HG02678 (cell line): ENCODE measurements at regions not wholly inside any gene's neighbourhood (a gene's known extent, or its start where the extent isn't known, plus 50 kb on each side); places are given as distances from the start of the nearest gene placed in this dataset.
"Not testable (repeated sequence)": the region's sequence is repeated elsewhere in the genome, so short reads cannot be mapped to it uniquely, and the experiment has no call there.

ENCODE experiments used
- ATAC-seq: cut with Tn5 transposase; IDR thresholded peaks from one replicate; pipeline ENCODE4 v1.9.1; 2021; ENCODE audit warnings: mild to moderate bottlenecking, moderate library complexity; ENCODE audit not compliant: unreplicated experiment

DNA sequence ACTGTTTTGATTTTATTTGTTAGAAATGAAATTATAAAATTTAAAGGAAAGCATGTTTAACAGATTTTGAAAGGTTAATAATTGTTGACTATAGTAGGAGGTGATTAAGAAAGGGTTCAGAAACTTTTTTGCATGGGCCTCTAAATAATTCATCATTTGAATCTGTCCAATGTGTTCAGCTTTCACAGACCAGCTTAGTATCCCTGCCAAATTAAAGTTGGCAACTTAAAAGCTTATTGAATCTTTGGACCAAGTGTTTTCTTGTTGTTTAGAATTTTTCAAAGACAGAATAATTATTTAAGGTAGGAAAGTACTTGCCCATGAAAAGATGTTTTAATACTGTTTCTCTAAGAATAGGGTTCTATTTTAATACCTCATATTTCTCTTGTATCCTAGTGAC, 466.0 kb downstream of the GJA1 start:
- no peak for ATAC-seq

- no peak for ATAC-seq
Observed at GRCh38 chr6:121904559-121904958, 469.1 kb downstream of the GJA1 start.

DNA sequence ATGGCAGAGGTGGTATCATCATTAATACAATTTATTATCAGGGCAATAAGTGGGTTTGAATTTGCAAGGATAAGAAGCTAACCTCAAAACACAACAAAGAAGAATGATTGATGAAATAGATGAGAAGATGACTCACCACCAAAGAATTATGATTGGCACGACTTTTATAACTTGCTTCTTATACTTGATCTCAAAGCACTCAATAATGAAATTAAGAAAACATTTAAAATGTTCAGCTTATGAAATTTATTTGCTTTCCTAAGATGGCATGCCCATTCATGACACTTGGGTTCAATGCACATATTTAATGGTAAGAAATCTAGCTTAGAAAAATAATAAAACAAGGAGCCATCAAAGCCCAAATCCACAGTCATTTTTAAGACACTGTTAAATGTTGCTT, 477.5 kb downstream of the GJA1 start:
- no peak for ATAC-seq

GRCh38 chr6:121917263-121917829, 481.9 kb downstream of the GJA1 start:
- no peak for ATAC-seq

- ATAC-seq = no peak
Observed at GRCh38 chr6:121917834-121918559, 481.5 kb upstream of the HSF2 start.

GRCh38 chr6:121920616-121921015, 478.8 kb upstream of the HSF2 start:
- no peak for ATAC-seq

DNA sequence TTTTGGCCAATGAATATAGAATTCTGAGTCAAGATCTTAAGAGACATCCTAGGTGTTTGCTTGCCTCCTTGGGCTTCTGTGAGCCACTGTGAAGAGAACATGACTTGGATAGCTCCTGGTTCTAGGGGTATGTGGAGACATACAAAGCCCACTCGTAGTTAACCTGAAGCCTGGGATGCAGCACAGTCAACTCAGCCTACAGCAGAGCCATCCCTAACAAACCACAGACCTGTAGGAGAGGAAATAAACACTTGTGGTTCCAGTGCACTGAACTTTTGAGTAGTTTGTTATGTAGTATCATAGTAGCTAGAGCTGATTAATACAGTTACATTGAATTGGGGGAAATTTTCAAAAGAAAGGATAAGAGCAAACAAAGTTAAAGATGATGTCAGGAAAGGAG, 474.4 kb upstream of the HSF2 start:
- no peak for ATAC-seq

GRCh38 chr6:121925534-121926255, 473.8 kb upstream of the HSF2 start:
- ATAC-seq = no peak

DNA sequence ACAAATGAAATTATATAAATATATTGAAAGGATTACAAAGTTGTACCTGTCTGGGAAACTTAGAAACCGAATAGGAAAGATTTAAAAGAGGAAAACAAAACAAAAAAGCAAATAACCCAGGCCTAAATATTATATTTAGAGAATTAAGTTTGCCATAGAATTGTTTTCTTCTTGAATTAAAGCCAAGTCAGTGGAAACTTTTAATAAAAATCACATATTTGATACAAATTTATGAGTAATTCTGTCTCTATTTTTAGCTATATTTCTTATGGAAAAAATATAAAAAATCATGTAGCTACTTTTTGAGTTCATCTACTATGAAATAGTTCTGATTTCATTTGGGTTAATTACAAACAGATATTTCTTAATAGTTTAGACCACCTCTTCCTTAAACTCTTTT, 470.2 kb upstream of the HSF2 start:
- no peak for ATAC-seq

GRCh38 chr6:121932076-121932991, 467.1 kb upstream of the HSF2 start:
- no peak for ATAC-seq

GRCh38 chr6:121934451-121934850, 465.0 kb upstream of the HSF2 start:
- ATAC-seq = no peak

GRCh38 chr6:121940728-121941127, 458.7 kb upstream of the HSF2 start:
- ATAC-seq = no peak

DNA sequence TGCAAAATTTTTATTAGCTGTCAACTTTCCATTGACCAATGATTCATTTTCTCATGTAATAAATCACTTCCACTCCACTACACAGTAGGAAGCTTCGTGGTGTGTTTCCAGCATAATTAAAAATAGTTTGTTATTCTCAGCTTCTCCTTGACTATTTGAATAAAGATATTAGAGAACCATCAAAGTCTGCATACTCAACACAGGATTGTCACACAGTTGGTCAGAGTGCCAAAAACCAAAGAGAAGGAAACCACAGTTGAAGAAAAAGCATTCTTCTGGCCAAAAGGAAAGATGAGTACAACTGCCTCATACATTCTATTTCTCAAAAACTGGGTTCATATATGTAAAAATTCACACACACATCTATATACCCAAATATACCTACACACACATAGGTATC, 455.1 kb upstream of the HSF2 start:
- ATAC-seq = no peak

GRCh38 chr6:121951123-121951522, 448.3 kb upstream of the HSF2 start:
- ATAC-seq = no peak

GRCh38 chr6:121951918-121952379, 447.5 kb upstream of the HSF2 start:
- ATAC-seq = no peak

- not testable (repeated sequence) for ATAC-seq
Observed at GRCh38 chr6:121955401-121955800, 444.1 kb upstream of the HSF2 start.

- no peak for ATAC-seq
Observed at GRCh38 chr6:121956782-121957181, 442.7 kb upstream of the HSF2 start.

- ATAC-seq = no peak
Observed at GRCh38 chr6:121959501-121959900, 440.0 kb upstream of the HSF2 start.

GRCh38 chr6:121961619-121962125, 437.8 kb upstream of the HSF2 start:
- no peak for ATAC-seq

- ATAC-seq = no peak
Observed at GRCh38 chr6:121963826-121964225, 435.6 kb upstream of the HSF2 start.

DNA sequence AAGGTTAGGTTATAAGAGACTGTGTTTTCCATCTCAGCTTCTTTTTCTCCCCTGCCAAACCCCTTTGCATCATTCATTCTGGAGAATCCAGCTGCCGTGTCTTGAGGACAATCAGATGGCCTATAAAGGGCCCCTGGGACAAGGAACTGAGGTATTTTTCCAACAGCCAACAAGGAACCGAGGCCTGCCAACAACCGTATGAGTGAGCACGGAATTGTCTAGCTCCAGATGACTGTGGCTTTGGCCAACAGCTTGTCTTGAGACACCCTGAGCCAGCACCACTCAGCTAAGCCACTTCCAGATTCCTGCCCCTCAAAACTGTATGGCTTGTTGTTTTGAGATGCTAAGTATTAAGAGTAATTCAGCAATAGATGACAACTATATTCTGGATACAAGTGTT, 433.7 kb upstream of the HSF2 start:
- ATAC-seq = no peak
